K562 (cell line): ENCODE measurements at regions not wholly inside any gene's neighbourhood (a gene's known extent, or its start where the extent isn't known, plus 50 kb on each side); places are given as distances from the start of the nearest gene placed in this dataset.

Source experiments
- ATAC-seq: fragments of 200-7000 bp; cut with Tn5 transposase; 3 replicates; pipeline ENCODE4 v1.9.1; 2020; ENCODE audit warnings: moderate library complexity
- BruUV-seq: library from RNA; stranded (reverse); fragments of 400-500 nt; replicated peaks from 2 replicates; lab custom pipeline; 2021; lab: Mats Ljungman, UMichigan
- CTCF ChIA-PET: fragments of 300-600 bp; formaldehyde crosslinking; extraction: SDS; loops from one replicate; lab custom pipeline; 2021; ENCODE audit warnings: low intra/inter-chr PET ratio; lab: Yijun Ruan, JAX
- POLR2A ChIA-PET: fragments of 300-600, 350-650 bp; sonication (Branson Sonifier 250); formaldehyde crosslinking; extraction: SDS; loops from one replicate; lab custom pipeline; 2021; ENCODE audit warnings: antibody characterized with exemption, inconsistent platforms; lab: Yijun Ruan, JAX
- DNase-seq, 4 experiments: peaks; one replicate each; pipeline versions ENCODE4 v3.0.0 to v3.0.0-alpha.2; 2011 to 2018; ENCODE audit warnings: low spot score in 3 of 4, mixed read lengths in 3 of 4; ENCODE audit errors: extremely low read depth in 1 of 4
- FAIRE-seq: peaks from 2 replicates; lab custom pipeline; 2011; peaks lifted over from hg19 to GRCh38; lab: Jason Lieb, UNC
- H2AFZ ChIP-seq: 2 replicates; pipeline ENCODE4 v1.6.0; 2011; ENCODE audit warnings: low read depth, low read length, control low read depth, inconsistent platforms
- H3K27ac ChIP-seq: fragments of 200-600 bp; 3 replicates; pipeline ENCODE4 v1.8.0; 2011; ENCODE audit warnings: low read depth, mild to moderate bottlenecking, control low read depth, inconsistent platforms, low read length, moderate library complexity, mixed read lengths; ENCODE audit errors: extremely low read depth
- H3K27me3 ChIP-seq, 2 experiments: fragments of 300-600 bp in 1 of 2; 2 replicates in 1 of 2; 3 replicates in 1 of 2; pipeline versions ENCODE4 v1.6.0 to v1.8.0; 2011; ENCODE audit warnings: inconsistent platforms in 2 of 2, low read length in 2 of 2, mild to moderate bottlenecking in 1 of 2, mixed read lengths in 1 of 2, moderate library complexity in 1 of 2; ENCODE audit not compliant: control insufficient read depth in 2 of 2, insufficient read depth in 2 of 2
- H3K36me3 ChIP-seq: fragments of 300-600 bp; 3 replicates; pipeline ENCODE4 v1.8.0; 2011; ENCODE audit warnings: mild to moderate bottlenecking, low read length, inconsistent platforms; ENCODE audit not compliant: control insufficient read depth, insufficient read depth
- H3K4me1 ChIP-seq, 2 experiments: fragments of 200-600 bp in 1 of 2; replicated peaks in 1 of 2; 2 replicates in 1 of 2; 3 replicates in 1 of 2; pipeline versions ENCODE4 v1.5.1 to v1.8.0; 2011; ENCODE audit warnings: inconsistent platforms in 2 of 2, low read length in 2 of 2, mild to moderate bottlenecking in 1 of 2, mixed read lengths in 1 of 2, moderate library complexity in 1 of 2; ENCODE audit not compliant: control insufficient read depth in 2 of 2, insufficient read depth in 2 of 2
- H3K4me2 ChIP-seq: 2 replicates; pipeline ENCODE4 v1.6.1; 2011; ENCODE audit warnings: low read length, control low read depth, inconsistent platforms, mixed read lengths; ENCODE audit not compliant: insufficient read depth
- H3K4me3 ChIP-seq: fragments of 200-600 bp; sonication (generic), shearing (Covaris generic); 2 replicates; pipeline ENCODE4 v1.5.1; 2016; ENCODE audit warnings: control low read depth, inconsistent platforms
- H3K79me2 ChIP-seq: fragments of 200-600 bp; 3 replicates; pipeline ENCODE4 v1.8.0; 2011; ENCODE audit warnings: low read length, inconsistent platforms; ENCODE audit not compliant: control insufficient read depth, insufficient read depth
- H3K9ac ChIP-seq, 2 experiments: 2 replicates each; pipeline versions ENCODE4 v1.6.0 to v1.6.1; 2011; ENCODE audit warnings: low read depth in 2 of 2, low read length in 2 of 2, control low read depth in 1 of 2, inconsistent platforms in 1 of 2, mild to moderate bottlenecking in 1 of 2, mixed read lengths in 1 of 2; ENCODE audit not compliant: insufficient read depth in 1 of 2
- H3K9me1 ChIP-seq: one replicate; pipeline ENCODE4 v1.6.0; 2011; ENCODE audit warnings: inconsistent platforms, mild to moderate bottlenecking, low read length, moderate library complexity; ENCODE audit not compliant: control insufficient read depth, insufficient read depth
- H3K9me3 ChIP-seq: replicated peaks from 2 replicates; pipeline ENCODE4 v1.5.1; 2011; ENCODE audit warnings: low read depth, low read length, inconsistent platforms; ENCODE audit not compliant: control insufficient read depth, insufficient read depth
- H4K20me1 ChIP-seq: replicated peaks from 2 replicates; pipeline ENCODE4 v1.6.1; 2011; ENCODE audit warnings: low read length, inconsistent platforms, mixed read lengths; ENCODE audit not compliant: control insufficient read depth, insufficient read depth
- BCOR ChIP-seq: fragments of 450-650 bp; IDR thresholded peaks from 2 replicates; pipeline ENCODE4 v1.6.1; 2016
- EP400 ChIP-seq: fragments of 450-650 bp; IDR thresholded peaks from 2 replicates; pipeline ENCODE4 v1.6.1; 2017; ENCODE audit warnings: antibody characterized with exemption, mild to moderate bottlenecking, moderate library complexity
- ETV6 ChIP-seq, 3 experiments: fragments of 150-350 bp in 1 of 3; sonication (generic) in 1 of 3; formaldehyde crosslinking in 1 of 3; IDR thresholded peaks; 2 replicates each; pipeline versions ENCODE4 v1.6.1 to v1.8.0; 2014 to 2022; ENCODE audit warnings: borderline replicate concordance in 2 of 3, low read depth in 2 of 3, antibody characterized with exemption in 1 of 3, low read length in 1 of 3, mild to moderate bottlenecking in 1 of 3, missing genetic modification reagents in 1 of 3
- HLTF ChIP-seq: fragments of 450-650 bp; IDR thresholded peaks from 2 replicates; pipeline ENCODE4 v1.6.1; 2016
- NCOA4 ChIP-seq: fragments of 450-650 bp; IDR thresholded peaks from 2 replicates; pipeline ENCODE4 v1.6.1; 2018; ENCODE audit warnings: mild to moderate bottlenecking; ENCODE audit not compliant: partially characterized antibody
- POLR2A ChIP-seq: fragments of 450-650 bp; conservative IDR thresholded peaks from 2 replicates; pipeline ENCODE4 v1.6.1; 2016
- PTRF ChIP-seq: fragments of 450-650 bp; IDR thresholded peaks from 2 replicates; pipeline ENCODE4 v1.6.1; 2016; ENCODE audit warnings: mild to moderate bottlenecking, missing genetic modification characterization, missing compliant biosample characterization
- TEAD2 ChIP-seq: fragments of 450-650 bp; IDR thresholded peaks from 2 replicates; pipeline ENCODE4 v1.6.1; 2016; ENCODE audit warnings: missing genetic modification characterization, control low read depth, missing compliant biosample characterization
- ZNF644 ChIP-seq: fragments of 200-800 bp; sonication (Bioruptor generic); IDR thresholded peaks from 2 replicates; pipeline ENCODE4 v1.6.1; 2016; ENCODE audit warnings: low read depth, missing genetic modification characterization, missing compliant biosample characterization
- ZNF764 ChIP-seq: fragments of 250-450 bp; sonication (Bioruptor Pico); IDR thresholded peaks from 2 replicates; pipeline ENCODE4 v1.4.0; 2020; ENCODE audit warnings: low read depth, mild to moderate bottlenecking, moderate library complexity
- WGBS: fragments of 100-300 bp; shearing (Covaris generic); methylation state at CpG from one replicate; pipeline ENCODE4 v1.1.6; 2016; ENCODE audit warnings: low coverage, mixed read lengths; ENCODE audit not compliant: insufficient coverage; ENCODE audit errors: missing lambda C conversion rate; 5-methylcytosine and 5-hydroxymethylcytosine counted together
- in situ Hi-C: fragments of 300-500 bp; cut with MboI; formaldehyde crosslinking; loops from 4 replicates; pipeline ENCODE4 v1.15.0; 2018; ENCODE audit warnings: inconsistent platforms, mixed read lengths
- intact Hi-C: fragments of 100-400 bp; cut with micrococcal nuclease; formaldehyde crosslinking; loops from 2 replicates; pipeline ENCODE4 v1.14.2; 2022
- TF ChIP-seq, protein P1 (sequence below), 2 experiments: fragments of 250-450 bp in 1 of 2; fragments of 450-650 bp in 1 of 2; sonication (Bioruptor Pico) in 1 of 2; IDR thresholded peaks; 2 replicates each; pipeline versions ENCODE4 v1.6.1 to v1.8.0; 2016 to 2021; ENCODE audit warnings: mild to moderate bottlenecking in 2 of 2, moderate library complexity in 2 of 2, missing compliant biosample characterization in 1 of 2, missing genetic modification characterization in 1 of 2
- TF ChIP-seq, protein P2 (sequence below): sonication (generic); formaldehyde crosslinking; IDR thresholded peaks from 2 replicates; pipeline ENCODE4 v1.8.1; 2022; ENCODE audit warnings: missing genetic modification reagents
- TF ChIP-seq, protein P3 (sequence below): fragments of 250-450 bp; sonication (Bioruptor Pico); IDR thresholded peaks from 2 replicates; pipeline ENCODE4 v1.8.0; 2021; ENCODE audit warnings: moderate library complexity, mild to moderate bottlenecking, inconsistent platforms
- TF ChIP-seq, protein P4 (sequence below): fragments of 450-650 bp; formaldehyde crosslinking; IDR thresholded peaks from 2 replicates; pipeline ENCODE4 v1.4.0; 2020; ENCODE audit warnings: mild to moderate bottlenecking, moderate library complexity
- TF ChIP-seq, protein P5 (sequence below): fragments of 250-450 bp; sonication (Bioruptor Pico); IDR thresholded peaks from 2 replicates; pipeline ENCODE4 v1.5.0; 2020; ENCODE audit warnings: mild to moderate bottlenecking, borderline replicate concordance

DNA sequence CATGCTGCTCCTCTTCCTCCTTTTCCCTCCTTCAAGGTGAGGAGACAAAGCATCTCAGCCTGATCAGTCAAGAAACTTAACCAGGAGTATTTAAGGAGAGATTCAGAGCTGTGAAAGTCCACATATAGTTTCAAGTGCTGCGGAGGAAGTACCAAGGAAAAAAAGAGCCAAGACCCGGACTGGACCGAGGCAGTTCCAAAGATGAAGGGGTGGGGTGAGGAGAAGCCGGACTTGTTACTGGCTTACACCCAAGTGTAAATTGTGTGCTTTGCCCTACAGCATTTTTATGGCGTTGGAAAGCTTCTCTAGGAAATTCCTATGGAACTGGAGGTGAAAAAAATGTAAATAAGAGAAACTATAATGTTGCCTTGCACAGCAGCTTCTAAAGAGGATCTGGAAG is 263.1 kb downstream of the GRIN2B start:
- no peak for FAIRE-seq
- H2AFZ ChIP-seq = no peak overlapping the region
- H4K20me1 ChIP-seq = no peaks in the 10 kb centered on the region
- H3K4me3 ChIP-seq = no peak overlapping the region
- H3K27ac ChIP-seq = no peak overlapping the region
- POLR2A ChIA-PET = no interaction called here
- no peaks in the 10 kb centered on the region for H3K9me3 ChIP-seq
- in situ Hi-C loops = no loop called here
- no peaks in the 10 kb centered on the region for H3K4me1 ChIP-seq
- intact Hi-C loops = no loop called here
- no peaks in the 10 kb centered on the region for H3K79me2 ChIP-seq
- H3K9ac ChIP-seq = no peak overlapping the region
- H3K4me2 ChIP-seq = no peak overlapping the region
- no peaks in the 10 kb centered on the region for H3K27me3 ChIP-seq
- 0% methylated on average over 5 of the region's 5 CpGs for WGBS
- BruUV-seq = no TSS peak
- DNase-seq = no peak
- CTCF ChIA-PET = no interaction called here
- TF ChIP-seq EP400 = no peak
- TF ChIP-seq POLR2A = no peak
- TF ChIP-seq BCOR = no peak
- TF ChIP-seq, protein P1, sequence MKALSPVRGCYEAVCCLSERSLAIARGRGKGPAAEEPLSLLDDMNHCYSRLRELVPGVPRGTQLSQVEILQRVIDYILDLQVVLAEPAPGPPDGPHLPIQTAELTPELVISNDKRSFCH (CRISPR knock-in tag; IDR thresholded peaks at IDR 0.05) = no peak
- TF ChIP-seq, protein P1 (tag; IDR thresholded peaks at IDR 0.05) = no peak
- TF ChIP-seq, protein P2, sequence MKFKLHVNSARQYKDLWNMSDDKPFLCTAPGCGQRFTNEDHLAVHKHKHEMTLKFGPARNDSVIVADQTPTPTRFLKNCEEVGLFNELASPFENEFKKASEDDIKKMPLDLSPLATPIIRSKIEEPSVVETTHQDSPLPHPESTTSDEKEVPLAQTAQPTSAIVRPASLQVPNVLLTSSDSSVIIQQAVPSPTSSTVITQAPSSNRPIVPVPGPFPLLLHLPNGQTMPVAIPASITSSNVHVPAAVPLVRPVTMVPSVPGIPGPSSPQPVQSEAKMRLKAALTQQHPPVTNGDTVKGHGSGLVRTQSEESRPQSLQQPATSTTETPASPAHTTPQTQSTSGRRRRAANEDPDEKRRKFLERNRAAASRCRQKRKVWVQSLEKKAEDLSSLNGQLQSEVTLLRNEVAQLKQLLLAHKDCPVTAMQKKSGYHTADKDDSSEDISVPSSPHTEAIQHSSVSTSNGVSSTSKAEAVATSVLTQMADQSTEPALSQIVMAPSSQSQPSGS (CRISPR knock-in tag) = no peak
- no peak for TF ChIP-seq ZNF764 (CRISPR knock-in tag)
- no peak for TF ChIP-seq NCOA4
- TF ChIP-seq PTRF (tag) = no peak
- TF ChIP-seq, protein P3, sequence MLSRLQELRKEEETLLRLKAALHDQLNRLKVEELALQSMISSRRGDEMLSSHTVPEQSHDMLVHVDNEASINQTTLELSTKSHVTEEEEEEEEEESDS (CRISPR knock-in tag) = no peak
- TF ChIP-seq, protein P4, sequence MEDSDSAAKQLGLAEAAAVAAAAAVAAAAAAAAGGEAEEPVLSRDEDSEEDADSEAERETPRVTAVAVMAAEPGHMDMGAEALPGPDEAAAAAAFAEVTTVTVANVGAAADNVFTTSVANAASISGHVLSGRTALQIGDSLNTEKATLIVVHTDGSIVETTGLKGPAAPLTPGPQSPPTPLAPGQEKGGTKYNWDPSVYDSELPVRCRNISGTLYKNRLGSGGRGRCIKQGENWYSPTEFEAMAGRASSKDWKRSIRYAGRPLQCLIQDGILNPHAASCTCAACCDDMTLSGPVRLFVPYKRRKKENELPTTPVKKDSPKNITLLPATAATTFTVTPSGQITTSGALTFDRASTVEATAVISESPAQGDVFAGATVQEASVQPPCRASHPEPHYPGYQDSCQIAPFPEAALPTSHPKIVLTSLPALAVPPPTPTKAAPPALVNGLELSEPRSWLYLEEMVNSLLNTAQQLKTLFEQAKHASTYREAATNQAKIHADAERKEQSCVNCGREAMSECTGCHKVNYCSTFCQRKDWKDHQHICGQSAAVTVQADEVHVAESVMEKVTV (CRISPR knock-in tag) = no peak
- TF ChIP-seq HLTF = no peak
- no peak for TF ChIP-seq ZNF644 (tag)
- TF ChIP-seq TEAD2 (tag) = no peak
- TF ChIP-seq, protein P5, sequence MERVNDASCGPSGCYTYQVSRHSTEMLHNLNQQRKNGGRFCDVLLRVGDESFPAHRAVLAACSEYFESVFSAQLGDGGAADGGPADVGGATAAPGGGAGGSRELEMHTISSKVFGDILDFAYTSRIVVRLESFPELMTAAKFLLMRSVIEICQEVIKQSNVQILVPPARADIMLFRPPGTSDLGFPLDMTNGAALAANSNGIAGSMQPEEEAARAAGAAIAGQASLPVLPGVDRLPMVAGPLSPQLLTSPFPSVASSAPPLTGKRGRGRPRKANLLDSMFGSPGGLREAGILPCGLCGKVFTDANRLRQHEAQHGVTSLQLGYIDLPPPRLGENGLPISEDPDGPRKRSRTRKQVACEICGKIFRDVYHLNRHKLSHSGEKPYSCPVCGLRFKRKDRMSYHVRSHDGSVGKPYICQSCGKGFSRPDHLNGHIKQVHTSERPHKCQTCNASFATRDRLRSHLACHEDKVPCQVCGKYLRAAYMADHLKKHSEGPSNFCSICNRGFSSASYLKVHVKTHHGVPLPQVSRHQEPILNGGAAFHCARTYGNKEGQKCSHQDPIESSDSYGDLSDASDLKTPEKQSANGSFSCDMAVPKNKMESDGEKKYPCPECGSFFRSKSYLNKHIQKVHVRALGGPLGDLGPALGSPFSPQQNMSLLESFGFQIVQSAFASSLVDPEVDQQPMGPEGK (CRISPR knock-in tag) = no peak
- no peak for TF ChIP-seq ETV6 (IDR thresholded peaks at IDR 0.05; ENCODE audit: borderline replicate concordance in 1 of 2, low read depth in 2 of 2, low read length in 1 of 2)
- TF ChIP-seq ETV6 (CRISPR knock-in tag; IDR thresholded peaks at IDR 0.05; ENCODE audit: borderline replicate concordance) = no peak
- TF ChIP-seq, all 486 proteins: peak for 0
- Histone ChIP-seq H3K9me1 (no peaks in the 10 kb centered on the region), H3K36me3 (no peaks in the 10 kb centered on the region)
- no peak for ATAC-seq
